A673 (cell line): ENCODE measurements at regions not wholly inside any gene's neighbourhood (a gene's known extent, or its start where the extent isn't known, plus 50 kb on each side); places are given as distances from the start of the nearest gene placed in this dataset.

Source experiments
- BruUV-seq: library from RNA; stranded (reverse); fragments of 400-500 nt; replicated peaks from 2 replicates; lab custom pipeline; 2021; lab: Mats Ljungman, UMichigan
- CTCF ChIA-PET: fragments of 300-600 bp; sonication (Branson Sonifier 250); formaldehyde crosslinking; loops from one replicate; lab custom pipeline; 2022; ENCODE audit warnings: antibody characterized with exemption; lab: Charles Lee
- POLR2A ChIA-PET: fragments of 300-600 bp; sonication (Branson Sonifier 250); formaldehyde crosslinking; loops from one replicate; lab custom pipeline; 2022; ENCODE audit warnings: antibody characterized with exemption; ENCODE audit not compliant: low non-redundant PET; lab: Charles Lee
- DNase-seq: peaks from one replicate; pipeline ENCODE4 v3.0.0-alpha.2; 2015; ENCODE audit warnings: low spot score
- H3K27ac ChIP-seq: fragments of 200-600 bp; sonication (generic); 2 replicates; pipeline ENCODE4 v1.5.1; 2016; ENCODE audit warnings: mixed run types, low read depth, mild to moderate bottlenecking, mixed read lengths, antibody characterized with exemption, low read length; ENCODE audit not compliant: poor library complexity, severe bottlenecking
- H3K27me3 ChIP-seq: fragments of 200-600 bp; sonication (generic); replicated peaks from 2 replicates; pipeline ENCODE4 v1.6.1; 2017; ENCODE audit warnings: mixed run types, low read depth, mild to moderate bottlenecking, mixed read lengths, antibody characterized with exemption, low read length; ENCODE audit not compliant: insufficient read depth, poor library complexity
- H3K36me3 ChIP-seq: fragments of 200-600 bp; sonication (generic); 2 replicates; pipeline ENCODE4 v1.6.1; 2016; ENCODE audit warnings: mixed run types, mild to moderate bottlenecking, mixed read lengths, antibody characterized with exemption, low read length; ENCODE audit not compliant: insufficient read depth, poor library complexity, severe bottlenecking
- H3K4me1 ChIP-seq: fragments of 200-600 bp; sonication (generic); 2 replicates; pipeline ENCODE4 v1.6.1; 2017; ENCODE audit warnings: mixed run types, mild to moderate bottlenecking, mixed read lengths, antibody characterized with exemption, low read length; ENCODE audit not compliant: insufficient read depth, poor library complexity, severe bottlenecking
- H3K4me3 ChIP-seq: fragments of 200-600 bp; sonication (generic); 2 replicates; pipeline ENCODE4 v1.5.1; 2016; ENCODE audit warnings: low read depth, mixed run types, mild to moderate bottlenecking, mixed read lengths, low read length; ENCODE audit not compliant: poor library complexity, severe bottlenecking
- H3K9me3 ChIP-seq: fragments of 200-600 bp; sonication (generic); 2 replicates; pipeline ENCODE4 v1.6.1; 2016; ENCODE audit warnings: mixed run types, low read depth, mild to moderate bottlenecking, mixed read lengths, antibody characterized with exemption, low read length; ENCODE audit not compliant: poor library complexity, severe bottlenecking
- EZH2 ChIP-seq: fragments of 200-600 bp; sonication (generic); IDR thresholded peaks from 2 replicates; pipeline ENCODE4 v1.6.1; 2017; ENCODE audit warnings: borderline replicate concordance, low read depth, mild to moderate bottlenecking, mixed read lengths, antibody characterized with exemption, low read length; ENCODE audit not compliant: poor library complexity, severe bottlenecking
- intact Hi-C: fragments of 100-400 bp; cut with micrococcal nuclease; formaldehyde crosslinking; loops from one replicate; pipeline ENCODE4 v1.10.0; 2022; ENCODE audit not compliant: unreplicated experiment
- TF ChIP-seq, protein P1 (sequence below): fragments of 300-800, 200-600 bp; sonication (generic); conservative IDR thresholded peaks from 2 replicates; pipeline ENCODE4 v1.5.1; 2017; ENCODE audit warnings: low read depth, mild to moderate bottlenecking, antibody characterized with exemption, low read length, moderate library complexity, mixed read lengths

DNA sequence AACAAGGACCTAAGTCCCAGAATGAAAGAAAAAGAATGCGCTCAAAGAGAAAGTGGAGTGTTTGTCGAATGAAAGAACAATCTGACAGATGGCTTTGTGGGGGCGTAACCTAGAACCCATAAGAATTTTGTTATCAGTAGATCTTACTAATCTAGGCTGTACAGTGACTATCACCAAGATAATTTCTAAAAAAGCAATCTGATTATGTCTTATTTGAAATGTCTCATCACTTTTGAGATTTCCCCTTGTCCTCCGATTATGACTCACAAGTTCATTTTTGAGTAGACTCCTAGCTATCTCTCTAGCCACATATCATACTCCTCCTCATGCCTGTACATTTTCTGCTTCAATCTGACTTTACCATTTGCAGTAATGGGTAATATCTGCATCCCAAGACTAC, 135.6 kb upstream of the SMARCA2 start:
- no peak for TF ChIP-seq EZH2
- TF ChIP-seq, protein P1, sequence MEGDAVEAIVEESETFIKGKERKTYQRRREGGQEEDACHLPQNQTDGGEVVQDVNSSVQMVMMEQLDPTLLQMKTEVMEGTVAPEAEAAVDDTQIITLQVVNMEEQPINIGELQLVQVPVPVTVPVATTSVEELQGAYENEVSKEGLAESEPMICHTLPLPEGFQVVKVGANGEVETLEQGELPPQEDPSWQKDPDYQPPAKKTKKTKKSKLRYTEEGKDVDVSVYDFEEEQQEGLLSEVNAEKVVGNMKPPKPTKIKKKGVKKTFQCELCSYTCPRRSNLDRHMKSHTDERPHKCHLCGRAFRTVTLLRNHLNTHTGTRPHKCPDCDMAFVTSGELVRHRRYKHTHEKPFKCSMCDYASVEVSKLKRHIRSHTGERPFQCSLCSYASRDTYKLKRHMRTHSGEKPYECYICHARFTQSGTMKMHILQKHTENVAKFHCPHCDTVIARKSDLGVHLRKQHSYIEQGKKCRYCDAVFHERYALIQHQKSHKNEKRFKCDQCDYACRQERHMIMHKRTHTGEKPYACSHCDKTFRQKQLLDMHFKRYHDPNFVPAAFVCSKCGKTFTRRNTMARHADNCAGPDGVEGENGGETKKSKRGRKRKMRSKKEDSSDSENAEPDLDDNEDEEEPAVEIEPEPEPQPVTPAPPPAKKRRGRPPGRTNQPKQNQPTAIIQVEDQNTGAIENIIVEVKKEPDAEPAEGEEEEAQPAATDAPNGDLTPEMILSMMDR: no peak
- Histone ChIP-seq H3K9me3 (no peaks in the 10 kb centered on the region), H3K4me3 (no peak overlapping the region), H3K27me3 (no peaks in the 10 kb centered on the region), H3K4me1 (no peaks in the 10 kb centered on the region), H3K36me3 (no peaks in the 10 kb centered on the region), H3K27ac (no peak overlapping the region)
- ChIA-PET POLR2A (no interaction called here), CTCF (no interaction called here)
- DNase-seq: no peak
- intact Hi-C loops: no loop called here
- BruUV-seq: no TSS peak

DNA sequence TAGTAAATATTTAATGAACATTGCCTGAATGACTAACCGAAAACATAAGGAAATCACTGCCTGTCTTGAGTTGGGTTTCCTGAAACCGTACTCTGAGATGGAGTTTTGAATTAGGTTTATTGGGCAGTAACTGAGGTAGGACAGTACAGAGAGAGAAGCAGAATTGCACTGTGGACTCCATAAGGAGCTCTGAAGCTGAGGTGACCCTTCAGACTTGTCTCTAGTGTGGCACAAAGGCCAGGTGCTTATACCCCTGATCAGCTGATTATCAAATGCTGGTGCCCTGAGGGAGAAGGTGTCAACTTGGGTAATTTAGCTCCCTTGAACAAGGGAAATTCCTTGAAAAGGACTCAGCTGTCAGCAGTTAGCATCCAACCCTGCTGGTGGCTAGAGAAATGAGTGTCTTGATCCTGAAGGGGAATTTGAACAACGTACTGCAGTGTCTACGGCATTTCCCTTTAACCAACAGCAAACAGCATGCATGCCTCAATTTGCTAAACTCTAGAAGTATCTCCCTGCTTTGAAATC, 135.0 kb upstream of the SMARCA2 start:
- BruUV-seq: no TSS peak
- H3K27me3 ChIP-seq: no peaks in the 10 kb centered on the region
- no peaks in the 10 kb centered on the region for H3K9me3 ChIP-seq
- CTCF ChIA-PET: no interaction called here
- no peak overlapping the region for H3K27ac ChIP-seq
- intact Hi-C loops: no loop called here
- DNase-seq: no peak
- TF ChIP-seq EZH2: no peak
- TF ChIP-seq, protein P1: no peak
- H3K36me3 ChIP-seq: no peaks in the 10 kb centered on the region
- H3K4me1 ChIP-seq: no peaks in the 10 kb centered on the region
- POLR2A ChIA-PET: no interaction called here
- H3K4me3 ChIP-seq: no peak overlapping the region

DNA sequence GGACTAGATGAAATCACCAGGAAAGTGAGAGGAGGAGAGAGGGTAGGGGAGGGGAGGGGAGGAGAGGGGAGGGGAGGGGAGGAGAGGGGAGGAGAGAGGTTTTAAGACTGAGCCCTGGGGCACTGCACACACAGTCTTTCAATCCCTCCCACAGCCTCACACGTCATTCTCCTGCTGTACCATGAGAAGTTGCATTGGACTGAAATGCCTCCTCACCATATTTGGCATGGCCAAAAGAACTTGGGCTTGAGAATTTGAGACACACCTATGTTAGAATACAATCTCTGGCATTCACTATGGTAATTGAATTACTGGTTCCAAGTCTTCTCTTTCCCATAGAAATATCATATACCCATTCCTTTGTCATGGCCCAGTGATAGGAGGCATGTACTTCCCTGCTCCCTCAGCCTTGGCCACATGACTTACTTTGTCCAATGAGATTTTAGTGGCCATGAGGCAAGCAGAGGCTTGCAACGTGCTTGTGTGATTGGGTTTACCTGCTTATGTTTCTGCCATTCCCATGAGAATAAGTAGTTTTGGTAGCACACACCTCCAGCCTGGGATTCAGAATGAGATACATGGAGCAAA, 133.3 kb upstream of the SMARCA2 start:
- intact Hi-C loops: no loop called here
- H3K4me1 ChIP-seq: no peaks in the 10 kb centered on the region

More for the DNA sequence above, 133.3 kb upstream of the SMARCA2 start:
- ChIA-PET CTCF (no interaction called here), POLR2A (no interaction called here)
- Histone ChIP-seq H3K9me3 (no peaks in the 10 kb centered on the region), H3K27me3 (peaks cover 6% of the 10 kb centered on the region), H3K27ac (no peak overlapping the region), H3K4me3 (no peak overlapping the region), H3K36me3 (no peaks in the 10 kb centered on the region)
- no peak for DNase-seq
- no TSS peak for BruUV-seq
- TF ChIP-seq, protein P1: no peak
- no peak for TF ChIP-seq EZH2
